C4-2B (cell line): ENCODE measurements at regions not wholly inside any gene's neighbourhood (a gene's known extent, or its start where the extent isn't known, plus 50 kb on each side); places are given as distances from the start of the nearest gene placed in this dataset.

ENCODE experiments used
- H3K27ac ChIP-seq: fragments of 450-650 bp; 2 replicates; pipeline ENCODE4 v1.5.1; 2017
- CTCF ChIP-seq: fragments of 450-650 bp; conservative IDR thresholded peaks from 2 replicates; pipeline ENCODE4 v1.5.1; 2017; ENCODE audit warnings: mild to moderate bottlenecking
- ZFX ChIP-seq: fragments of 450-650 bp; IDR thresholded peaks from 2 replicates; pipeline ENCODE4 v1.6.1; 2017

DNA sequence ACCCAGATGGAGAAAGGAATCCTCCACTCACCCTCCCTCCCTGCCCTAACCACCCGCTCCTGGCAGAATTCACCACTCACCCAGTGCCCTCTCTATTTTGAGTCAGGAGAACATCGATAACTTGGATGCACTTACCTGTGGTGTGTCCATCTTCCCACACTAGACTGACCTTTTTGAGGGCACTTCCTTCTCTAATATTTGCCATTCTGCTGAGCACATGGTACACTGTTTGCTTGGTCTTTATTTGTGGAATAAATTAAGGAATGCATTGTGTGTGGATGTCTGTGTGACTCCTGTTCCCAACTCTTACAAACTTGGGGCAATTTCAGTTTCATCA, 133.7 kb downstream of the ACKR3 start:
- no peak for TF ChIP-seq ZFX
- peak overlapping the region; percentile 29 for H3K27ac ChIP-seq

DNA sequence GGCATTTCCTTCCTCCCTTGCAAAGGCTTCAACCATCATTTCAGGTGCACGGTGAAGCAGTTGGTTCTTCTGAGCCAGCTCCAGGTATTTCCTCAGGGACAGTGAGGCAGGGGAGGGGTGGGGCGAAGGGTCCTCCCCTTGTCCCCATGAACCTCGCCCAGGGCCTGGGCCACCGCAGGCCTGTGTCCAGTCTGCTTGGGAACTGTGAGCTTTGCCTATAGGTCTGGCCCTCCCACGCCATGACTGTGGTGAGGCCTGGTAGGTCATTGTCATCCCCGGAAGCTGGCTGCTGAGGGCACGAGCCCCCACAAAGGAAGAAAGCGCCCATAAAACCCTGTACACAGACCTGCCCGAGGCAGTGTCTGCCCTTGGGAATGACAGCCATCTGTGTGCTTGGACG, 134.3 kb downstream of the ACKR3 start:
- TF ChIP-seq CTCF = no peak
- TF ChIP-seq ZFX = no peak
- peak overlapping the region; percentile 29 for H3K27ac ChIP-seq

- TF ChIP-seq CTCF = no peak
- TF ChIP-seq ZFX = no peak
- H3K27ac ChIP-seq = no peak overlapping the region
Observed at GRCh38 chr2:236704887-236705286, 135.3 kb downstream of the ACKR3 start.

DNA sequence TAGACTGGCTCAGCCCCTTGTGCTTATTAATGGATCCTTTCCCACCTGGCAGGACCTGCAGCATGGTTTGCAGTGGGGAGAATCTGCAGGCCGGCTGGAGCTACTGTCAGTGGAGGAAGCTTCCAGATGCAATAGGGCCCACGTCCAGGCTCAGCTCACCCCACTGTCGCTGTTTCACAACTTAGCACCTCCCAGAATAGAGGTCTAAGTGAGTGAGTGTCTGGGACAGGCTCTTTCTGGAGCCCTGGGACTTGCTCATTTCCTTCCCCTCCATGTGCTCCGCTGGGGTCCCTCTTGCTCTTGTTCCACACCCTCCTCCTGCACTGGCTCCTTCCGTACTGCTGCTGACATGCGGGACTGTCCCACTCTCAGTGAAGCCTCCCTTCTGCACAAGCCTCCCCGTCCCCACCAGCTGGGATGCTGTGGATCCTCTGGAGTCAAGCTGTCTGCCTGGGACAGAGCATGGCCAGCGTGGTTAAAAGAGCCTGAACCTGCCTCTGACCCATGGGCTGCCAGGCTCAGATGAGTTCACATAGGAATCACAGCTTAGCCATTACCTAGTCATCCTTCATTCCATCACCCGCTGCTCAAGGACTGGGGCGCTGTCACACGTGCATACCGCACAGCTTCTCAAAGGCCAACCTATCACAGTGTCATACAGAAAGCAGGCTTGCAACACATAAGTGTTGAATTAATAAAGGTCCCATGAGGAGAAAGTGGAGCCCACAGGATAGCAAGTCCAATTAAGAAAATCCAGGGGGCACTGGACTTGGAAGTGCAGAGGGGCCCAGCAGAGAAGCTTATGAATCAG, 135.9 kb downstream of the ACKR3 start:
- TF ChIP-seq CTCF (no peak), ZFX (no peak)
- no peak overlapping the region for H3K27ac ChIP-seq

DNA sequence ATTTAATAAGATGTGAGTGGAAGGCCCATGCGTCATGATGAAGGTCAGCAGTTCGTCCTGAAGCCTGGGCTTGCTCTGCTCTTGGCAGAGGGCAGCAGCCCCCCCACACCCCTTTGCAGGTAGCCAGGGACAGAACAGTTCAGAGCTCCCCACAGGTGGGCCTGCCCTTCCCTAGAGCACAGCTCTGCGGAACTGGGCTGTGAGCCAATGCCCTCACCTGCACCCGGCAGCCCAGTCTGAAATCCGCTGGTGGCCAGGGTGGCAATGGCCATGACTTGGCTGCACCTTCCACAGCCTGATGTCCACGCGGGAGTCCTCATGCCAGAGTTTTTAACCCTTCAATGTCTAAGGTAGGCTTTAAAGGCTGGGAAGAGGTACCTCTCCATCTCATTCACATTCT, 136.7 kb downstream of the ACKR3 start:
- no peak for TF ChIP-seq CTCF
- TF ChIP-seq ZFX = no peak
- no peak overlapping the region for H3K27ac ChIP-seq

- no peak overlapping the region for H3K27ac ChIP-seq
- TF ChIP-seq CTCF (no peak), ZFX (no peak)
Observed at GRCh38 chr2:236706803-236707202, 137.2 kb downstream of the ACKR3 start.

GRCh38 chr2:236711440-236711839, 141.8 kb downstream of the ACKR3 start:
- no peak for TF ChIP-seq ZFX
- no peak for TF ChIP-seq CTCF
- no peak overlapping the region for H3K27ac ChIP-seq

DNA sequence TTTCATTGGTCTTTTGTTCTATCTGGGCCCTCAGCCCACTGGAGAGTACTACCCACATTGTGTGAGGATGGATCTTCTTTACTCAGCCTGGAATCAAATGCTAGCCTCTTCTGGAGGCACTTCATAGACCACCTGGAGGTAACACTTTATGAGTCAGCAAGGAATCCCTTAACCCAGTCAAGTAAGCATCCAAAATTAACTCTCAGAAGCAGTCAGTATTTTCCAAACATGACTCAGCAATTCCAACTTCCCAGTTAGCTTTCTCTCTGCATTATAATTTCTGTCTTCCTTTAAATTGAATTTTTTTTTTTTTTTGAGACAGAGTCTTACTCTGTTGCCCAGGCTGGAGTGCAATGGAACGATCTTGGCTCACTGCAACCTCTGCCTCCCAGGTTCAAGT, 142.7 kb downstream of the ACKR3 start:
- H3K27ac ChIP-seq = no peak overlapping the region

More for the DNA sequence above, 142.7 kb downstream of the ACKR3 start:
- TF ChIP-seq CTCF (no peak), ZFX (no peak)
